ENCODE measurements at regions not wholly inside any gene's neighbourhood (a gene's known extent, or its start where the extent isn't known, plus 50 kb on each side); places are given as distances from the start of the nearest gene placed in this dataset.

DNA sequence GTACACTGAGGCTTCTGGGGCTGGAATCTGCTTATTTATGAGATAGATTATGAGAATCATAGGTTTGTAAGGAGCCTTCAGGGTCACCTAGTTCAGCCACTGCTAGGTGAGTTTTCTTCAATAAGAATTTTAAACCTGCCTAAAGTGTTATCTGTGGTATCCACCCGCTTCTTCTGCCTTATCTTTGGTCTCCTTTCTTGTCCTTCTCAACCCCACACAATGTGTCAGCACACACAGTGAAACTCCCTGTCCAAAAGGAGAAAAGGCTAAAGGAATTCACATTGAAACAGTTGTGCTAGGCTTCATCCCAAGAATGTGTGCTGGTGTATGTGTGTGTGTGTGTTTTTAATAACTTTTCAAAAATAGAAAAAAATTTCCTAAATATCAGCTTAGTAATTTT, 259.3 kb upstream of the BTG1 start:
- ATAC-seq = no peak
- no peak overlapping the region for H3K4me3 Mint-ChIP-seq
- H3K27ac ChIP-seq (ENCODE audit: low read depth) = no peak overlapping the region

More for the DNA sequence above, 259.3 kb upstream of the BTG1 start:
- no peaks in the 10 kb centered on the region for H3F3A ChIP-seq (replicated peaks; ENCODE audit: low read depth)
- DNase-seq (ENCODE audit: low spot score) = no peak
- H3K9me2 ChIP-seq (ENCODE audit: insufficient read depth) = peaks cover 13% of the 10 kb centered on the region; the same call in 1 of the 2 replicates
- Mint-ChIP-seq H3K4me1 (no peaks in the 10 kb centered on the region), H3K36me3 (ENCODE audit: low read depth) (peaks cover 9% of the 10 kb centered on the region; the same call in 2 of the 3 replicates), H3K9me3 (peaks cover 9% of the 10 kb centered on the region; the same call in 2 of the 3 replicates), H3K27ac (no peak overlapping the region), H3K27me3 (ENCODE audit: insufficient read depth, low read depth, poor library complexity) (peaks cover 1% of the 10 kb centered on the region)
- no peaks in the 10 kb centered on the region for H3K79me2 ChIP-seq (replicated peaks; ENCODE audit: insufficient read depth)
- H3K27me3 ChIP-seq (ENCODE audit: insufficient read depth) = no peaks in the 10 kb centered on the region
- TF ChIP-seq, protein P1, sequence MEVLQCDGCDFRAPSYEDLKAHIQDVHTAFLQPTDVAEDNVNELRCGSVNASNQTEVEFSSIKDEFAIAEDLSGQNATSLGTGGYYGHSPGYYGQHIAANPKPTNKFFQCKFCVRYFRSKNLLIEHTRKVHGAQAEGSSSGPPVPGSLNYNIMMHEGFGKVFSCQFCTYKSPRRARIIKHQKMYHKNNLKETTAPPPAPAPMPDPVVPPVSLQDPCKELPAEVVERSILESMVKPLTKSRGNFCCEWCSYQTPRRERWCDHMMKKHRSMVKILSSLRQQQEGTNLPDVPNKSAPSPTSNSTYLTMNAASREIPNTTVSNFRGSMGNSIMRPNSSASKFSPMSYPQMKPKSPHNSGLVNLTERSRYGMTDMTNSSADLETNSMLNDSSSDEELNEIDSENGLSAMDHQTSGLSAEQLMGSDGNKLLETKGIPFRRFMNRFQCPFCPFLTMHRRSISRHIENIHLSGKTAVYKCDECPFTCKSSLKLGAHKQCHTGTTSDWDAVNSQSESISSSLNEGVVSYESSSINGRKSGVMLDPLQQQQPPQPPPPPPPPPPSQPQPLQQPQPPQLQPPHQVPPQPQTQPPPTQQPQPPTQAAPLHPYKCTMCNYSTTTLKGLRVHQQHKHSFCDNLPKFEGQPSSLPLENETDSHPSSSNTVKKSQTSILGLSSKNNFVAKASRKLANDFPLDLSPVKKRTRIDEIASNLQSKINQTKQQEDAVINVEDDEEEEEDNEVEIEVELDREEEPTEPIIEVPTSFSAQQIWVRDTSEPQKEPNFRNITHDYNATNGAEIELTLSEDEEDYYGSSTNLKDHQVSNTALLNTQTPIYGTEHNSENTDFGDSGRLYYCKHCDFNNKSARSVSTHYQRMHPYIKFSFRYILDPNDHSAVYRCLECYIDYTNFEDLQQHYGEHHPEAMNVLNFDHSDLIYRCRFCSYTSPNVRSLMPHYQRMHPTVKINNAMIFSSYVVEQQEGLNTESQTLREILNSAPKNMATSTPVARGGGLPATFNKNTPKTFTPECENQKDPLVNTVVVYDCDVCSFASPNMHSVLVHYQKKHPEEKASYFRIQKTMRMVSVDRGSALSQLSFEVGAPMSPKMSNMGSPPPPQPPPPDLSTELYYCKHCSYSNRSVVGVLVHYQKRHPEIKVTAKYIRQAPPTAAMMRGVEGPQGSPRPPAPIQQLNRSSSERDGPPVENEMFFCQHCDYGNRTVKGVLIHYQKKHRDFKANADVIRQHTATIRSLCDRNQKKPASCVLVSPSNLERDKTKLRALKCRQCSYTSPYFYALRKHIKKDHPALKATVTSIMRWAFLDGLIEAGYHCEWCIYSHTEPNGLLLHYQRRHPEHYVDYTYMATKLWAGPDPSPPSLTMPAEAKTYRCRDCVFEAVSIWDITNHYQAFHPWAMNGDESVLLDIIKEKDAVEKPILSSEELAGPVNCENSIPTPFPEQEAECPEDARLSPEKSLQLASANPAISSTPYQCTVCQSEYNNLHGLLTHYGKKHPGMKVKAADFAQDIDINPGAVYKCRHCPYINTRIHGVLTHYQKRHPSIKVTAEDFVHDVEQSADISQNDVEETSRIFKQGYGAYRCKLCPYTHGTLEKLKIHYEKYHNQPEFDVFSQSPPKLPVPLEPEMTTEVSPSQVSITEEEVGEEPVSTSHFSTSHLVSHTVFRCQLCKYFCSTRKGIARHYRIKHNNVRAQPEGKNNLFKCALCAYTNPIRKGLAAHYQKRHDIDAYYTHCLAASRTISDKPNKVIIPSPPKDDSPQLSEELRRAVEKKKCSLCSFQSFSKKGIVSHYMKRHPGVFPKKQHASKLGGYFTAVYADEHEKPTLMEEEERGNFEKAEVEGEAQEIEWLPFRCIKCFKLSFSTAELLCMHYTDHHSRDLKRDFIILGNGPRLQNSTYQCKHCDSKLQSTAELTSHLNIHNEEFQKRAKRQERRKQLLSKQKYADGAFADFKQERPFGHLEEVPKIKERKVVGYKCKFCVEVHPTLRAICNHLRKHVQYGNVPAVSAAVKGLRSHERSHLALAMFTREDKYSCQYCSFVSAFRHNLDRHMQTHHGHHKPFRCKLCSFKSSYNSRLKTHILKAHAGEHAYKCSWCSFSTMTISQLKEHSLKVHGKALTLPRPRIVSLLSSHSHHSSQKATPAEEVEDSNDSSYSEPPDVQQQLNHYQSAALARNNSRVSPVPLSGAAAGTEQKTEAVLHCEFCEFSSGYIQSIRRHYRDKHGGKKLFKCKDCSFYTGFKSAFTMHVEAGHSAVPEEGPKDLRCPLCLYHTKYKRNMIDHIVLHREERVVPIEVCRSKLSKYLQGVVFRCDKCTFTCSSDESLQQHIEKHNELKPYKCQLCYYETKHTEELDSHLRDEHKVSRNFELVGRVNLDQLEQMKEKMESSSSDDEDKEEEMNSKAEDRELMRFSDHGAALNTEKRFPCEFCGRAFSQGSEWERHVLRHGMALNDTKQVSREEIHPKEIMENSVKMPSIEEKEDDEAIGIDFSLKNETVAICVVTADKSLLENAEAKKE (CRISPR knock-in tag; IDR thresholded peaks at IDR 0.05) = no peak
- TF ChIP-seq, protein P2, sequence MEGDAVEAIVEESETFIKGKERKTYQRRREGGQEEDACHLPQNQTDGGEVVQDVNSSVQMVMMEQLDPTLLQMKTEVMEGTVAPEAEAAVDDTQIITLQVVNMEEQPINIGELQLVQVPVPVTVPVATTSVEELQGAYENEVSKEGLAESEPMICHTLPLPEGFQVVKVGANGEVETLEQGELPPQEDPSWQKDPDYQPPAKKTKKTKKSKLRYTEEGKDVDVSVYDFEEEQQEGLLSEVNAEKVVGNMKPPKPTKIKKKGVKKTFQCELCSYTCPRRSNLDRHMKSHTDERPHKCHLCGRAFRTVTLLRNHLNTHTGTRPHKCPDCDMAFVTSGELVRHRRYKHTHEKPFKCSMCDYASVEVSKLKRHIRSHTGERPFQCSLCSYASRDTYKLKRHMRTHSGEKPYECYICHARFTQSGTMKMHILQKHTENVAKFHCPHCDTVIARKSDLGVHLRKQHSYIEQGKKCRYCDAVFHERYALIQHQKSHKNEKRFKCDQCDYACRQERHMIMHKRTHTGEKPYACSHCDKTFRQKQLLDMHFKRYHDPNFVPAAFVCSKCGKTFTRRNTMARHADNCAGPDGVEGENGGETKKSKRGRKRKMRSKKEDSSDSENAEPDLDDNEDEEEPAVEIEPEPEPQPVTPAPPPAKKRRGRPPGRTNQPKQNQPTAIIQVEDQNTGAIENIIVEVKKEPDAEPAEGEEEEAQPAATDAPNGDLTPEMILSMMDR (conservative IDR thresholded peaks at IDR 0.05; ENCODE audit: low read depth in 2 of 2) = no peak
- TF ChIP-seq ZNF331 (CRISPR knock-in tag; IDR thresholded peaks at IDR 0.05; ENCODE audit: low read depth) = no peak
- TF ChIP-seq, protein P3, sequence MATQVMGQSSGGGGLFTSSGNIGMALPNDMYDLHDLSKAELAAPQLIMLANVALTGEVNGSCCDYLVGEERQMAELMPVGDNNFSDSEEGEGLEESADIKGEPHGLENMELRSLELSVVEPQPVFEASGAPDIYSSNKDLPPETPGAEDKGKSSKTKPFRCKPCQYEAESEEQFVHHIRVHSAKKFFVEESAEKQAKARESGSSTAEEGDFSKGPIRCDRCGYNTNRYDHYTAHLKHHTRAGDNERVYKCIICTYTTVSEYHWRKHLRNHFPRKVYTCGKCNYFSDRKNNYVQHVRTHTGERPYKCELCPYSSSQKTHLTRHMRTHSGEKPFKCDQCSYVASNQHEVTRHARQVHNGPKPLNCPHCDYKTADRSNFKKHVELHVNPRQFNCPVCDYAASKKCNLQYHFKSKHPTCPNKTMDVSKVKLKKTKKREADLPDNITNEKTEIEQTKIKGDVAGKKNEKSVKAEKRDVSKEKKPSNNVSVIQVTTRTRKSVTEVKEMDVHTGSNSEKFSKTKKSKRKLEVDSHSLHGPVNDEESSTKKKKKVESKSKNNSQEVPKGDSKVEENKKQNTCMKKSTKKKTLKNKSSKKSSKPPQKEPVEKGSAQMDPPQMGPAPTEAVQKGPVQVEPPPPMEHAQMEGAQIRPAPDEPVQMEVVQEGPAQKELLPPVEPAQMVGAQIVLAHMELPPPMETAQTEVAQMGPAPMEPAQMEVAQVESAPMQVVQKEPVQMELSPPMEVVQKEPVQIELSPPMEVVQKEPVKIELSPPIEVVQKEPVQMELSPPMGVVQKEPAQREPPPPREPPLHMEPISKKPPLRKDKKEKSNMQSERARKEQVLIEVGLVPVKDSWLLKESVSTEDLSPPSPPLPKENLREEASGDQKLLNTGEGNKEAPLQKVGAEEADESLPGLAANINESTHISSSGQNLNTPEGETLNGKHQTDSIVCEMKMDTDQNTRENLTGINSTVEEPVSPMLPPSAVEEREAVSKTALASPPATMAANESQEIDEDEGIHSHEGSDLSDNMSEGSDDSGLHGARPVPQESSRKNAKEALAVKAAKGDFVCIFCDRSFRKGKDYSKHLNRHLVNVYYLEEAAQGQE (IDR thresholded peaks at IDR 0.05; ENCODE audit: unreplicated experiment) = no peak
- TF ChIP-seq, protein P4, sequence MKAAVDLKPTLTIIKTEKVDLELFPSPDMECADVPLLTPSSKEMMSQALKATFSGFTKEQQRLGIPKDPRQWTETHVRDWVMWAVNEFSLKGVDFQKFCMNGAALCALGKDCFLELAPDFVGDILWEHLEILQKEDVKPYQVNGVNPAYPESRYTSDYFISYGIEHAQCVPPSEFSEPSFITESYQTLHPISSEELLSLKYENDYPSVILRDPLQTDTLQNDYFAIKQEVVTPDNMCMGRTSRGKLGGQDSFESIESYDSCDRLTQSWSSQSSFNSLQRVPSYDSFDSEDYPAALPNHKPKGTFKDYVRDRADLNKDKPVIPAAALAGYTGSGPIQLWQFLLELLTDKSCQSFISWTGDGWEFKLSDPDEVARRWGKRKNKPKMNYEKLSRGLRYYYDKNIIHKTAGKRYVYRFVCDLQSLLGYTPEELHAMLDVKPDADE (IDR thresholded peaks at IDR 0.05) = no peak
- TF ChIP-seq NANOG (IDR thresholded peaks at IDR 0.05; ENCODE audit: borderline replicate concordance) = no peak
- no peak for TF ChIP-seq JUNB (IDR thresholded peaks at IDR 0.05; ENCODE audit: unreplicated experiment)
- TF ChIP-seq POLR2AphosphoS5 (IDR thresholded peaks at IDR 0.05; ENCODE audit: low read depth) = no peak
- H2AFZ ChIP-seq = no peak overlapping the region
- no peak overlapping the region for H3K4me3 ChIP-seq
- H3K4me1 ChIP-seq (ENCODE audit: insufficient read depth) = no peaks in the 10 kb centered on the region
- no peaks in the 10 kb centered on the region for H3K36me3 ChIP-seq (ENCODE audit: insufficient read depth)
- H3K4me2 ChIP-seq = no peak overlapping the region
- no peaks in the 10 kb centered on the region for H4K20me1 ChIP-seq (replicated peaks; ENCODE audit: insufficient read depth)

Measured in GM23338 (cell line).